Hepatic stellate cell (primary cell): ENCODE measurements at regions not wholly inside any gene's neighbourhood (a gene's known extent, or its start where the extent isn't known, plus 50 kb on each side); places are given as distances from the start of the nearest gene placed in this dataset.
A peak's percentile ranks its signal among the peaks of the same experiment; 100 is the strongest.

Experiments
- DNase-seq: peaks from one replicate; pipeline ENCODE4 v3.0.0; 2011; ENCODE audit warnings: low spot score

DNA sequence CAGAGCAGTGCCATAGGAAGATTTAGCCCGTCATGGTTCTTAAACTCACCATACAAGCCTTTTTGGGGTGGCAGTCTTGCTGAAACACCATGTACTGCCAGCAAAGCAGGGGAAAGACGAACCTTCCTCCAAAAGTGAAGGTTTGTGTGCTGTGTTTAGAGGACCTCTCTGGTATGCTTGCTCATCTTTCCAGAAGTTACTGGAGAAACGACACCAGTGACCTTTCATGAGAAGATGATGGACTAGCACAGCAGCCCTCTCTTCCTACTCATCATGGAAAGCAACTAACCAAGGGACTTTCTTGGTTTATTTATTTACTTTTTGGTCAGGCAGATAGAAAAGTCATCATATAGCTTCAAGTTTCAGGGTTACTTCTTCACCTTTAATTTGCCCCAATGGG is 247.4 kb downstream of the PTEN start:
- DNase-seq: no peak

DNA sequence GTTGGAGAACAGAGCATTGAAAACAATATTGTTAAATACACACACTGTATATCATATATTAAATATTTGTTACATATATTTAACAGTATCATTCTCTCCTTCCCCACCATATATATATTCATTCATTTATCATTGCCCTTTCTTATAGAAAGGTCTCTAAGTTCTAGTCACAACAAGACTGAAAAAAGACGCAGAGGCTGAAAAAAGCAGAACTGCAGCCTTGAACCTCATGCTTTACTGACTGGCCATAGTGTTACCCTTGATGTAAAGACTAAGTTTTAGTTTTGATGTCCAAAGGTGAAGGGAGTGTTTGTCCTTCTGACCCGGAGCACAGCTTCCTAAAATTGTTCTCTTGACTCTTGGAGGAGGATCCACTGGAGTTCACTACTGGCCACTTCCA is 247.9 kb downstream of the PTEN start:
- no peak for DNase-seq

DNA sequence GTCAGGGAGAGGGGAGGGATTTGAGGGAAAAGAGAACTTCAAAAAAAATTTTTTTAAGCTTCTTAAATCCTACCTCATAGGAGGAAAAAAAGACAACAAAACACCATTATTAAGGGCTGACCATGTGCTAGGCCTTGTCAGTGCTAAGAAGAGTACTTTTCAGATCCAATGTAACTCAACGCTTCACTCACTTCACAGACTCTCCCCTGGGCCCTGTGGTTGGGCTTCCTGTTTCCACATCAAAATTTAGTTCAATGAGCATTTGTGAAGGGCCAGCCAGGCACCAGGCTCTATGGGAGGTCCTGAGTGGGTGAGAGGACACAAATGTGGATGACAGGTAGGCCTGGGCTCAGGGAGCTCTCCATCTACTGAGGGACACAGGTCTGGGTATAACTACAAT is 249.8 kb downstream of the PTEN start:
- no peak for DNase-seq

DNA sequence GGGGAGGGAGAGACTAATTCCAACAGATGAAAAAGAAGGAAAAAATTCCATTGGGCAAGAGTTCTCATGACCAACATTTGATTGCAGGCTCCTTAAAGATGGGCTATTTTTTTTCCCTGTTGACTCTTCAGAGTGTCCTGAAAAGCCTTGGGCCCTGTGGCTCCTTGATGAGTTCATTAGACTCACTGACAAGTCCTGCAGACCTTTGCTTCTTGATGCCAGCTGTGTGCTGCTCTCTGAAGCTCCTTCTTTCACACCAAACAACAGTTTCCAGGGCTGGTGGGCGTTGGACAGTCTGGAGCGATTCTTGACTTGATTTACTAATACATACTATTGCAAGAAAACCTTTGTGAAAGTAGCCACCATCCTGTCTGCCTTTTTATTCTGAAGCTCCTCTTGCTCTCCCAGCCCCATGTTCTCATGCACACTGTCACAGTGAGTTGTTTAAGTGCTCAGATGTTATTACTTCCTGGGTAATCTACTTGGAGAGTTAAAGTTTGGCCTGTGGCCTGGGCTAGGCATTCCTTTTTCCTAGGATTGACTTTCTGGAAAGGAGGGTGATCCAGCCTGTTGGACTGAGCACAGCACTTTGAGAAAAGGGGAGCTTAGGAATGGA is 250.3 kb downstream of the PTEN start:
- no peak for DNase-seq

DNA sequence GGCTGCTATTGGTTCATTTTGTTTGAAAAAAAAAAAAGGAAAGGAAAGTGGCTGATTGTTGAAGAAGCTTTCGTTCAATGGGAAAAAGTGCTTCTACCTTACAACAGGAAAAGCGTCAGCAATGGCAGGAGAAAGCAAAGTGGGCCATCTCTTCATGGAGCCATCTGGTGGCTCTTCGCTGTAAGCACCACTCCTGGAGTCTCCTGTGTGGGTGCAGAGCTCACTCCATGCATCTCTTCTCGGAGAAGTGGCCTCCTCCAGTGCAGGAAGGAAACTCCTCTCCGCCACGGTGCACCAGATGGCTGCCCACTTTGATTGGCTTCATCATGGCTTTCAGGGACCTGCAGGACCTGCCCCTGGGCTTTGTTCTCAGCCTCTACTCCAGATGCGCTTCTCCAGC is 250.9 kb downstream of the PTEN start:
- DNase-seq: peak; percentile 13

DNA sequence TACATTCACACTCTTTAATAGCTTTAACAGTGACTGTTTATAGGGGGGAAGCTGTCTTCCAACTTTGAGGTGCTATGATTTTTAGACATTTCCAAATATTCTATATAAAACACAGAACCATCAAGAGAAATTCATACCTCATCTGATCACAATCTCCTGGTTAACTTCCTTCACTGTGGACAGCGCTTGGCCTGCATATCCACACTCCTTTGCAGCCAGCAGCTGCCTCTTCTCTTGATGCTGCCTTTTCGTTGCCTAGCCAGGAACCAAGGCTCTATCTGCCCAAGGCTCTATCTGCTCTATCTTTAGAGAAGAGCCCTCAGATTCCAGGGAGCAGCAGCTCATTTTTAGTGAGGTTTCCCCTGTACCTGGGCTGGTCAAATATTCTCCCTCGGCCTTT is 252.0 kb downstream of the PTEN start:
- DNase-seq: no peak

DNA sequence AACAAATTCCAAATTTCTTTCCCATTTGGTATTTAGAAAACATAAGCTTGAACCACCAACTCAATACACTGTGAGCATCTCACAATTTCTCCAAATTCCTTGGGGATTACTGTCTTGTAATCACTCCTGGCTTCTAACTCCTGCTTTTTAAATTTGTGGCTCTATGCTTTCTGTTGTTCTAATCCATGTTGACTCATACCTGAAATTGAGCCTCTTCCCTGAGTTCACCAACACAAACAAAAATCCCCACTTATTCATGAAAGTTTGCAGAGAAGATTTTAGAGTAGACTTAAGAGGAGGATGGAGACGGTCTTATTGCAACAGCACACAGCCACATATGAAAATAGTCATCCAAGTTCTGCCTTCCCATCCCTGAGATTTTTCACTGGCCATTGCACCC is 252.5 kb downstream of the PTEN start:
- no peak for DNase-seq

DNA sequence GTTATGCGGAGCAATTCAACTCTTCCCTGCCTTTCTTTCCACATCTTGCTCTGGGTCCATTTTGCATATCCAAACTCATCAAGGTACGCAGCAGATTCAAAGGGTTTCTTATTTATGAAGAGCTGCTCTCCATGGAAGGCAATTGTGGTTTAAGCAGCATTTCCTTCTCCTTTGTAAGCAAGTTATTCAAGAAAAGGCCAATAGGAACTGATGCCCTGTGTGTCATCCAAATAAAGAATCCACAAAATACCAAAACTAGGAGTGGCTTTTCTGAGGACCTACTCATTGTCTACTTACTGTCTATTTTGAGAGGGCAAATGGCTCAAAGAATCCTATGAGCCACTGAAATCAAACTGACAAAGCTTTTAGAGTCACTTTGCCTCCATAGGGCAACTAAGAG is 253.1 kb downstream of the PTEN start:
- no peak for DNase-seq

DNA sequence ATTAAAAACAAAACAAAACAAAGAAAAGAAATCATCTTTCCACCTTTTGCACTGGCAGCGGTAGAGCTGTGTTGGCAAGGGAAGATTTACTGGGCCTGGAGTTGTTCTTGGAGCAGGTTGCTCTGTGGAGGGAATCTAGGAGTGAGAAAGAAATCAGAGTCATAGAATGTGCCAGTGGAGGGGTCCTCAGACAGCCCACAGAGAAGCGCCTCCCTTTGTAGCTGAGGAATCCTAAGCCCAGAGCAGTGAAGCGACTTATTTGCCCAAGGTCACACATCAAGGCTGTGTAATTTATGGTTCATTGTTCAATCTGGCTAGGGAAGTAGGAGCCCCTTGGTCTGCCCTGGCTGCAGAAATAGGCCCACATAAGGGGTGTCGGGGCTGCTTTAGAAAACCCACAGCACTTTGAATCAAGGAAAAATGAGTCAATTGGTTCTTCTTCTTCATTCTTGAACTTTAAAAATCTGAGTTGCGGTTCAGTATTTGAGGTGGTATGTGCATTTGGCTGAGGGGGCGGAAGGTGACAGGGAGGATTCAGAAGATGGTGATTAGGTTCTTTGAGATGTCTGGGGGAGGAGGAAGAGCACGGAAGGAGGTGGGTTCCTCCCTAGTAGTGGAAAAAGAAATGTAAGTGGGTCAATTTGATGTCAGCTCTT is 253.7 kb downstream of the PTEN start:
- DNase-seq: no peak

DNA sequence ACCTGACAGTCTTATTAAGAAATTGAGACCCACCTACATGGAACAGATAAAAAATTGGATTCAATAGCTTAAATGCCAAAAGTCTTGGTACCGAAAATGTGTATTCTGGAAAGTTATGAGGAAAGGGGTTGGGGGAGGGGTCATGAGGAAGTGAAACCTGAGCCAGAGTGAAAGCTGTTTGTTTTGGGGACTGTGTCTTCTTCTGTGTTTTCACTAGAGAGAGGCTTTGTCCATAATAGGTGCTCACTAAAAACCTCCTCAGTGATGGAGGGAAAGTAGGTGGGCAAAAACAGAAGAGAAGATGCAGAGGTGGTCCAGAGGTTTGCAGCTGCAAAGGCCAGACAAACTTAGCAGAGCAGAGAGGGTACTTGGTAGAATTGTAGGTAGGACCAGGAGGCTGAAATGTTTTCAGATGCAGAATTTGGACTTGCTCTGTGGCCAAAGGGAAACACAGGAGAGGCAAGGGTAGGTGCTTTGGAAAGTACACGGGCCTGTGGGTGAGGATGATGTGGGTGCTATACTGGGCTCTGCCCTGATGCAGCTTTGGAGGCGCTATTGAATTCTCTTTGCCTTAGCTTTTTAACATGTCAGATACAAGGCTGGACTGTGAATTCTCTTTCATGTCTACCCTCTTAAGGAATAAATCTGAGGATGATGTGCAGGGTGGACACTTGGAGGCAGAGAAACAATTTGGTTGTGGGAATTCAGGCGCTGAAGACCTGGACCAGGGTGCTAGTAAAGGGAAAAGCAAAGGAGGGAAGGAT is 254.6 kb downstream of the PTEN start:
- no peak for DNase-seq

DNA sequence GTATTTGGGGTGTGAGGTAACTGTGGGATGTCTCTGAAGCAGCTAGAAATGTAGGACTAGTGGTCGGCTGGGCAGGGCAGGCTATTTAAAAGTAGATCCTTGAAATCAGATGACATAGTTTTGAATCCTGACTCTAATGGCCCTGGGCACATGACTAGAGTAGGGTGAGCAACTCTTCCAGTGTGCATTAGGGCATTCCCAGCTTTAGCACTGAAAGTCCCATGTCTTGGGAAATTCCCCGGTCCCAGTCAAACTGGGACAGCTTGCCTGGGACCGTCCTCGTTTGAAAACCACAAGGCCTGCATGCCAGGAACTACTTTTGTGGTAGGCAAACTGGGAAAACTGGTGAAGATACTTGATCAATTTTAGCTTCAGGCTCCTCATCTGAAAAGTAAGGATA is 255.3 kb downstream of the PTEN start:
- no peak for DNase-seq

DNA sequence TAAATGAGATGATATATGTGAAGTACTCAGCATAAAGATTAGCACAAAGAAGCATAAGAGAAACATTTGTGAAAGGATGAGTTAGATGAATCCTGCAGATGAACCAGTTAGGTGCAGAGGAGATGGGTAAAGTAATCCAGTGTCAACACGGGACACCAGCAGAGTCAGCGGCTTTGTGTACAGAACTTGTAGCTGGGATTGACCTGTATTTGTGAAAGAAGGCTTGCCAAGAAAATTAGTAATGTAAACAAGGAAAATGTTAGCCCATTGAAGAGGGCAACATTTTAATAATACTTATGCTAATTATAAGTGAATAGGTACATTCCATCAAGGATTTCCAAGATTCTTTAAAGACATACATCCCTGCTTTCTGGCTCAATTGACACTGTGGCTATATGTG is 255.7 kb downstream of the PTEN start:
- no peak for DNase-seq

DNA sequence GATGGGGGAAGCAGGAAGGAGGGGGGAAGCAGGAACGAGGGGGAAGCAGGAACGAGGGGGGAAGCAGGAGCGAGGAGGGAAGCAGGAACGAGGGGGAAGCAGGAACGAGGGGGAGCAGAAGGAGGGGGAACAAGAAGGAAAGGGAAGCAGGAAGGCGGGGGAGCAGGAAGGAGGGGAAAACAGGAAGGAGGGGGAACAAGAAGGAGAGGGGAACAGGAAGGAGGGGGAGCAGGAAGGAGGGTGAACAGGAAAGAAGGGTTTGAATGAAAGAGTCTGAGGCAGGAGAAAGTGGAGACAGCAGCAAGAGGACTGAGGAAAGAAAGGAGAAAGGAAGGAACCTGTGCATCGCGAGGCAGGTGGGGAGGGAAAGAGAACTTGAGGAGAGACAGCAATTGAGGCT is 256.6 kb downstream of the PTEN start:
- DNase-seq: no peak

DNA sequence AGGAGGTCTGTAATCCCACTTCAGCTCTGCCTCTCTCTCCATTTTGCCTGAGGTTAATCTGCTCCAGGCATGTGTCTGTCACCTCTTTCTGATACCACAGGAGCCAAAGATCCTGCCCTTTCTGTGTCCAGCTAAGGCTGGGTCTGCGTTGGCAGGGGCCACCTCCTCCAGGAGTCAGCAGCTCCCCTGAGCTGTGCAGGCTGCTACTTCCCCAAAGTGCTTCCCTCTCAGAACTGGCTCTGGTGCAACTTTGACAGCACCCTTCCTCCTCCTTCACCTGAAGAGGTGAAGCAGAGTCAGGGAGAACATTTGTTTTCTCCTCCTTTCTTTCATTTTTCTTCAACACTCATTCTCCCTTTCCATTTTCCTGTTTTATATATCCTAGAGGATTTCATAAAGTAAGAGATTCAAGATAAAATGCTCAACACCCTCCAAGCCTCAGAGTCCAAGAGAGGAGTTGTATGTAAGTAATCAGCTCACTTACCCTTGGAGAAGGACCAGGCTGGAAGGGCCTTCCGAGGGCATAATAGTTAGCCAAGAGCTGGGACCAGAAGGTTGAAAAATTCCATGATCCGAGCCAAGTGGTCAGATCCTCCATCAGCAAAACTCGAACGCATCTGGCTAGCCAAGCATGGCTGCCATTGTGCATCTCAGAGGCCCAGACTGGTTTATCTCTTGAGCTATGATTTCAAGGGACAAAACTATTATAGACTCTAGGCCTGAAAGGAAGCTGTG is 257.3 kb downstream of the PTEN start:
- DNase-seq: no peak

DNA sequence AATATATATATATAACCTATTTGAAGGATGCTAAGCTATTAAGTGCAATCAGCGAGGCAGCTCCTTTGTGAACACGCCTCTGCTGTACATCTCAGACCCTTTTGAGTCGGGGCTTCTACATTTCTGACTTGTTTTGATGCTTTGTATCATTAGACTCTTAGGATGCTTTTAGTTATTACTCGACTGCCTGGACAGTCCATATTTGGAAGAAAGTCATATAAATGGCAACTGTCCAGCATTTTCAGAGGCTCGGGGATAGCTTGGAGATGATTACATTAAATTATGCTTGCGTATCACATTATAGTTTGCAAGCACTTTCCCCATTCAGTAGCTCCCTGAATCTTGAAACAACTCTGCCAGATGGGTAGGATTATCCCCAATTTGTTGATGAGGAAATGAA is 257.9 kb downstream of the PTEN start:
- no peak for DNase-seq

DNA sequence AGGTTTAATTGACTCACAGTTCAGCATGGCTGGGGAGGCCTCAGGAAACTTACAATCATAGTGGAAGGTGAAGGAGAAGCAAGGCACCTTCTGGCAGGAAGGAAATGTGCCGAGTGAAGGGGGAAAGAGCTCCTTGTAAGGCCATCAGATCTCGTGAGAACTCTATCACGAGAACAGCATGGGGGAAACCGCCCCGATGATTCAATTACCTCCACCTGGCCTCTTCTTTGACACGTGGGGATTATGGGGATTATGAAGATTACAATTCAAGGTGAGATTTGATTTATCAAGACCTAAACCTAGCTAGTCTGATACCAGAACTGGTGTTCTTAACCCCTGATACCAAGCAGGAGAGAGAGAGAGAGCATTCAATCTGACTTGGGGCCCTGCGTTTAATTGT is 258.7 kb downstream of the PTEN start:
- DNase-seq: no peak

DNA sequence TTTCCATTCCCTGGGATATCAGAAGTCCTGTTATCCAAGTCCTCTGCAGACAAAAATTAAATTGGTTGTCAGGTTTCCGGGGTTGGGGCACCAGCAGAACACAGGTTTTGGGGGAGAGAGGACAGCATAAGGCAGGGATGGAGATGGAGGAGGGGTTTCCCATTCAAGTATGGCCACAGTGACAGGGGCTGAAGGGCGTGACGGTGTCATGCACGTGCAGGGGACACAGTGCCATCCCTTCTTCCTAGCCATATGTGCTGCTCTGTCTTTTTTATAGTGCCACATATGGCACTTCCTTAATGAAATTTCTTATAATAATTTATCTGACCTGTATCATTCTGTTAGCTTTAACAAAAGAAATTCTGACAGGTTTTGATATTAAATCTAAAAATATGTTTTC is 259.2 kb downstream of the PTEN start:
- DNase-seq: no peak

DNA sequence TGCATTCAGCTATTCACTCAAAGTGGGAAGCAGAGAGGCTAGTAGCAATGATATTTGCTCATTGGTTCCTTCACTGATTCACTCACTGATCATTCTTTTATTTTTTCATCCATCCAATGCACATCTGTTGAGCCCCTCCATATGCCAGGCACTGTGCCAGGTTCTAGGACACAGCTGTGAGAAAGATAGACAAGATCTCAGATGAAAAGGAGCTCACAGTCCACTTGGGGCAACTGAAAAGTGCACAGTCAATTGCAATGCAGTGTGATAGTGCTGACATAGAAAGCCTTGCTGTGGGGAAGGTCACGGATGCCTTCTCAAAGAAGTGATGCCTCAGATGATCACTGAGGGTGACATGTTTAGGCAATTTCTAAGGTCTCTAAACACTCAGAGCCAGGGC is 262.3 kb downstream of the PTEN start:
- DNase-seq: no peak

DNA sequence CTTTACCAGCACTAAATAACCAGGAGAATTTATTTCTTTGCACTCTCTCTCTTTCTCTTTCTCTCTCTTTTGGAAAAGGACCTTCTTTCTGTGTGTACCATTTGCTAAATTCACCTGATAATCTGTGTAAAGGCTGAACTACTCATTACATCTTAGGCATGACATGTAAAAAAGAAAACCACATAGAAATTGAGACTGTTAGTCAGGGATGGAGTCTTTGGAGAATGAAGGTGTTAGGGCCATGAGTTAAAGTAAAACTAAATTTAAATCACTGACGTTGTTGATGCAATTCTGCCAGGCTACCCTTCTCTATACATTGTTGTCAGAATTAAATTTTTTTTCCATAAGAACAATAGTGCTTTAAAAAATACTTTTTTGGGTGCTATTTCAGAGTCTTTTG is 263.3 kb downstream of the PTEN start:
- no peak for DNase-seq

DNA sequence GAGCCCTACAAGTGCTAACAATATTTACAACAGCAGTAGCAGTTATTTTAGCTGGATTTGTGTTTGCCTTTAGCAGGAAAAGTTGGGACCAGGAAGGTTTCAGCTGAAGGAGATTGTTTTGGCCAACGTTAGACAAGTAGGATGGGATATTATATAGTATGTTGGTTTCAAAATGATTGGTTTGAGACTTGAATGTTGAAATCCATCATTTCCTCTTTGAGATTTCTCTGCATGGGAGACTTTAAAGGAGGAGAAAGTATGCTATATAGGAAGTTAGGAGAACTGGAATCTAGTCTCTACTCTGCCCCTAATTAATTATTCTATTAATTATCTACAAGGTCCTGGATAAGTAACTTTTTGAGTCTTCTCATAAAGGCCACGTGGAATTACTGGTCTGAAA is 263.8 kb downstream of the PTEN start:
- DNase-seq: no peak

DNA sequence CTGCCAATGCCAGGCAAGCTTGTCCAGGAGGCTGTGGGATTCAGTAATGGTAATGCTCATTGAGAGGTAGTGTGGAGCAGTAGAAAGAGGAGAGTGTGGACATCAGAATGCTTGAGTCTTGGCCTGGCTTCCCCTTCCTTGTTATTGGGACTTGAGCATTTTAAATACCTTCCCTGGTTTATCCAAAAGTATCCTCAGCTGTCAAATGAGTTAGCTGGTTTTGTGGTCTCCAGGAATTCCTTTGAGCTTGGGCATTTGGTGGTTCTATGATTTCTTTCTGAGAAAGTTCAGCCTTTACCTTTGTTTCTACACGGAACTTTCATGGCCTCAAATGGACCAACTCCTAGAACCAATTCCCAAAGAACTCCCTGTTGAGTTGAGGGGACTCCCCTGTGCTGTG is 264.3 kb downstream of the PTEN start:
- no peak for DNase-seq

DNA sequence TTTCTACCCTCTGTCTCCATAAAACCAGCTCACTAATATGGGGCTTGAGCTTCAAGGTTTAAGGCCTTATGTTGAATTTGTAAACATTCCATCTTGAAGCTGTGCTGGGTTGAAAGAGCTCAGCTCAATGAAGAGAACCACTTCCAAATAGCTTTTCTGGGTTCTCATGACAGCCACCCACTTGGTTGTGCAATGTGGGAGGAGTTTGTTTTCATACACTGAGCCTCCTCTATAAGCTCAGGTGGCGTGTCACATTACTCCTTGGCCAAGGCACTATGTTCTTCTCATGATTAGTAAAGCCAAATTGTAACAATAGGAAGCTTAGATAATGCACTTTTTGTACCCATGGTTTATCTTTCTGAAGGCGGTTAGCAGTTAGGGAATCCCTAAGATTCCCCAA is 265.6 kb downstream of the PTEN start:
- no peak for DNase-seq

DNA sequence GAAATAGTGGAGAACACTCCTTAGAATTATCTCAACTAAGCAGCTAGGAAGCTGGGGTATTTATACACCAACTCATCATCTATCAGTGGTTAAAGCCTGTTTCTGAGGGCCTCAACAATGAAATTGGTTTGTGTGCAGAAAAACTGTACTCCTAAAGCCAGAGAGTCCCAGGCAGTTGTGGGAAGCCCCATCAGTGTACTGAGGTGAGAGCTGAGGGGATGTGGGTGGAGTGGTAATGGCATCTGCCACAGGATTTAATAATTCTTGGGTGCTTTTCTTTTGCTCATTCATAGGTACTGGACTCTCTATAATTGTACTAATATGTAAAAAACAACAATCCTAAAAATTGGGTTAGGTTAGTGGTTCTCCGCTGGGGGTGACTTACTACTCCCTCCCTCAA is 267.5 kb downstream of the PTEN start:
- DNase-seq: no peak
